DND-41 (cell line): ENCODE measurements at regions not wholly inside any gene's neighbourhood (a gene's known extent, or its start where the extent isn't known, plus 50 kb on each side); places are given as distances from the start of the nearest gene placed in this dataset.

Experiments used
- ATAC-seq: fragments of 200-7000 bp; cut with Tn5 transposase; 3 replicates; pipeline ENCODE4 v1.9.1; 2021; ENCODE audit warnings: low read depth; ENCODE audit not compliant: insufficient read depth
- DNase-seq: peaks from one replicate; pipeline ENCODE4 v3.0.0-alpha.2; 2020
- H2AFZ ChIP-seq: 2 replicates; pipeline ENCODE4 v1.6.0; 2012; ENCODE audit warnings: low read depth, low read length
- H3K27ac ChIP-seq: 2 replicates; pipeline ENCODE4 v1.5.1; 2012; ENCODE audit warnings: low read length, inconsistent platforms
- H3K27me3 ChIP-seq: fragments of 200-600 bp; sonication (generic); 2 replicates; pipeline ENCODE4 v1.6.0; 2012; ENCODE audit warnings: low read length, mild to moderate bottlenecking, inconsistent platforms; ENCODE audit not compliant: insufficient read depth, poor library complexity
- H3K36me3 ChIP-seq: 2 replicates; pipeline ENCODE4 v1.5.1; 2012; ENCODE audit warnings: low read length, inconsistent platforms; ENCODE audit not compliant: insufficient read depth
- H3K4me1 ChIP-seq: 2 replicates; pipeline ENCODE4 v1.5.1; 2012; ENCODE audit warnings: mild to moderate bottlenecking, low read length; ENCODE audit not compliant: insufficient read depth
- H3K4me2 ChIP-seq: 2 replicates; pipeline ENCODE4 v1.6.0; 2012; ENCODE audit warnings: mild to moderate bottlenecking, moderate library complexity, low read length, inconsistent platforms; ENCODE audit not compliant: insufficient read depth
- H3K4me3 ChIP-seq, 2 experiments: fragments of 200-600 bp in 1 of 2; shearing (Covaris generic) in 1 of 2; 2 replicates each; pipeline ENCODE4 v1.5.1; 2012 to 2016; ENCODE audit warnings: inconsistent platforms in 2 of 2, low read length in 2 of 2, mild to moderate bottlenecking in 2 of 2, low read depth in 1 of 2, moderate library complexity in 1 of 2
- H3K79me2 ChIP-seq: 2 replicates; pipeline ENCODE4 v1.6.0; 2012; ENCODE audit warnings: low read length, inconsistent platforms; ENCODE audit not compliant: insufficient read depth
- H3K9ac ChIP-seq: 2 replicates; pipeline ENCODE4 v1.6.0; 2012; ENCODE audit warnings: low read depth, mild to moderate bottlenecking, inconsistent platforms, low read length, moderate library complexity
- H3K9me3 ChIP-seq: 2 replicates; pipeline ENCODE4 v1.5.1; 2012; ENCODE audit warnings: low read length, moderate library complexity, mild to moderate bottlenecking, inconsistent platforms; ENCODE audit not compliant: insufficient read depth, severe bottlenecking
- H4K20me1 ChIP-seq: 2 replicates; pipeline ENCODE4 v1.6.0; 2012; ENCODE audit warnings: low read length; ENCODE audit not compliant: insufficient read depth
- EZH2 ChIP-seq: IDR thresholded peaks from 3 replicates; pipeline ENCODE4 v1.6.1; 2012; ENCODE audit warnings: borderline replicate concordance, low read depth, mild to moderate bottlenecking, moderate library complexity, low read length, inconsistent platforms; ENCODE audit not compliant: severe bottlenecking
- TF ChIP-seq, protein P1 (sequence below): IDR thresholded peaks from 2 replicates; pipeline ENCODE4 v1.5.1; 2012; ENCODE audit warnings: borderline replicate concordance, low read length, moderate library complexity, mild to moderate bottlenecking; ENCODE audit not compliant: poor library complexity, severe bottlenecking; ENCODE audit errors: extremely low read depth

DNA sequence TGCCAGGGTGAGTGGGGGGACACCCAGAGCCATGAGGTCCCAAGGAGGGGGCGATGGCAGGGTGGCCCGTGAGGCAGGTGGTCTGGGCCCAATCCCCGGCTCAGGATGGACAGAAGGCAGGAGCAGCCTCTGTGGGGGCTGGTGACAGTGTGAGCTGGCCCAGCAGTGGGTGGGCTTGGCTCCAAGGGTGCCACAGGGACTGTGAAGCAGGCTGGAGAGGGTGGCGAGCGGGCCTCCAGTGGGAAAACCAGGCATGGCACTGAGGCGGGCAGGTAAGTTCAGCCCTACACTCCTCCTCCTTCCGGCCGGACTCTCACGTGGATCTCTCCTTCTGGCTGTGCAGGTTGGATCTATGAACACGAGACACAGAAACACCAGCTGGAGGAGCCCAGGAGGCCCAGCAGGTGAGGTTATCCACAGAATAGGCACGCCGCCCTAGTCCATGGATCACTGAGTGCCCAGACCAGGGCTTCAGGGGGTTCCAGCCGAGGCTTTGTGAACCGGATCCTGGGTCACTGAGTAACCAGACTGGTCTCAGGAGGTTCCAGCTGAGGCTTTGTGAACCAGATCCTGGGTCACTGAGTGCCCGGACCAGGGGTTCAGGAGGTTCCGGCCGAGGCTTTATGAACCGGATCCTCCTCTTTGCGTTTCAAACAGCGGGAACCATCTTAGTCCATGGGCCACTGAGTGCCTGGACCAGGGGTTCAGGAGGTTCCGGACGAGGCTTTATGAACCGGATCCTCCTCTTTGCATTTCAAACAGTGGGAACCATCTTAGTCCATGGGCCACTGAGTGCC is 76.4 kb upstream of the BHLHE23 start:
- Histone ChIP-seq H3K27me3 (no peaks in the 10 kb centered on the region), H3K9me3 (peaks cover 8% of the 10 kb centered on the region), H3K36me3 (no peaks in the 10 kb centered on the region), H4K20me1 (peaks cover 61% of the 10 kb centered on the region), H3K27ac (no peak overlapping the region), H3K4me1 (no peaks in the 10 kb centered on the region), H3K9ac (no peak overlapping the region), H2AFZ (no peak overlapping the region), H3K79me2 (no peaks in the 10 kb centered on the region), H3K4me3 (no peak overlapping the region), H3K4me2 (no peak overlapping the region)
- ATAC-seq: no peak
- DNase-seq: no peak
- TF ChIP-seq, protein P1, sequence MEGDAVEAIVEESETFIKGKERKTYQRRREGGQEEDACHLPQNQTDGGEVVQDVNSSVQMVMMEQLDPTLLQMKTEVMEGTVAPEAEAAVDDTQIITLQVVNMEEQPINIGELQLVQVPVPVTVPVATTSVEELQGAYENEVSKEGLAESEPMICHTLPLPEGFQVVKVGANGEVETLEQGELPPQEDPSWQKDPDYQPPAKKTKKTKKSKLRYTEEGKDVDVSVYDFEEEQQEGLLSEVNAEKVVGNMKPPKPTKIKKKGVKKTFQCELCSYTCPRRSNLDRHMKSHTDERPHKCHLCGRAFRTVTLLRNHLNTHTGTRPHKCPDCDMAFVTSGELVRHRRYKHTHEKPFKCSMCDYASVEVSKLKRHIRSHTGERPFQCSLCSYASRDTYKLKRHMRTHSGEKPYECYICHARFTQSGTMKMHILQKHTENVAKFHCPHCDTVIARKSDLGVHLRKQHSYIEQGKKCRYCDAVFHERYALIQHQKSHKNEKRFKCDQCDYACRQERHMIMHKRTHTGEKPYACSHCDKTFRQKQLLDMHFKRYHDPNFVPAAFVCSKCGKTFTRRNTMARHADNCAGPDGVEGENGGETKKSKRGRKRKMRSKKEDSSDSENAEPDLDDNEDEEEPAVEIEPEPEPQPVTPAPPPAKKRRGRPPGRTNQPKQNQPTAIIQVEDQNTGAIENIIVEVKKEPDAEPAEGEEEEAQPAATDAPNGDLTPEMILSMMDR: no peak
- TF ChIP-seq EZH2: no peak

DNA sequence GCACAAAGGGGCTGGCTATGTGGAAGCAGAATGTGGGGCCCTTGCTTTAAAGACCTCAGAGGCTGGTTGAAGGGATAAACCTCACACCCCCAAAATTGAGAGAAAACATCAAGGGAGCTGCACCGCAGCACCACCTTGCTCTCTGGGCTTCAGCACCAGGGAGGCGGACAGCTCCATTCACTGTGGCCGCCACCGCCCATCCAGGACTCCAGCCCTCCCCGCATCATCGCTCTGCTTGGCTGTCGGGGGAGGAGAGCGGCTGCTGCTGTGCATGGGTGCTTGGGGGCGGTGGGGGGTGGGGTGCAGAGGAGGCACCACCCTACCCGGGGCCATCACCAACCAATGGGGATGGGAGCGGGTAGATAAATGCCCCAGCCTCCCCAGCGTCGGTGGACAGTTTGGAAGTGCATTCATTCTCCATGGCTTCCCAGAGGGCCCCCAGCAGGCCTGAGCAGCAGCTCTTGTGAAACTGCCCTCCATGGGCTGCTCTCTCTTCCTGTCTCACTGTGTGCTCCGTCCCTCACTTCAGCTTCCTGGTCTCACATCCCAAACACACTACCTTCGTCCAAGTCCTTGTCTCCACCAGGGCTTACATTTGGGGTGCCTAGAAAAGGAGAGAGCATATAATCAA is 75.7 kb upstream of the BHLHE23 start:
- Histone ChIP-seq H3K4me2 (no peak overlapping the region), H2AFZ (no peak overlapping the region), H3K4me1 (no peaks in the 10 kb centered on the region), H3K9me3 (peaks cover 15% of the 10 kb centered on the region), H3K9ac (no peak overlapping the region), H3K79me2 (no peaks in the 10 kb centered on the region), H3K27ac (no peak overlapping the region), H4K20me1 (peaks cover 56% of the 10 kb centered on the region), H3K4me3 (no peak overlapping the region), H3K27me3 (no peaks in the 10 kb centered on the region), H3K36me3 (no peaks in the 10 kb centered on the region)
- DNase-seq: peak; percentile 80
- TF ChIP-seq, protein P1: no peak
- TF ChIP-seq EZH2: no peak
- peak; percentile 95 for ATAC-seq

DNA sequence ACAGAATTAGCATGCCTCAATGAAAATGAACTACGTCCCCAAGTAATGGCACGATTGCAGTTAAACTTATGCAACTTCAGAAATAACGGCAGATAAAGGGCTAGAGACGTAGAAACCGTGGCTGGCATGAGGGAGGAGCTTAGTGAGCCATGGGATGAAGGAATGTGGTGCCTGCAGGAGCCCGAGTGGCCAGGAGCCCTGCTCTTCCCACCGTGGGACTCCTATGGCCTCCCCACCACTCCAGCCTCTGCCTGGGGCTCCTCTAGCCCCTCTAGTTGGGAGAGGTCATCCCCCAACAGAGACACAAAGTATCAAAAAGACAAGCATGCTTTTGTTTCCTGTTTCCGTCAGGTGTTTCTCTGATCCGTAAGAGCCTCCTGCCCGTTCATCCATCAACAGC is 75.1 kb upstream of the BHLHE23 start:
- Histone ChIP-seq H3K9ac (no peak overlapping the region), H3K36me3 (no peaks in the 10 kb centered on the region), H3K4me1 (no peaks in the 10 kb centered on the region), H3K27ac (no peak overlapping the region), H2AFZ (no peak overlapping the region), H4K20me1 (peaks cover 51% of the 10 kb centered on the region), H3K4me3 (no peak overlapping the region), H3K27me3 (no peaks in the 10 kb centered on the region), H3K9me3 (peaks cover 19% of the 10 kb centered on the region), H3K4me2 (no peak overlapping the region), H3K79me2 (no peaks in the 10 kb centered on the region)
- TF ChIP-seq, protein P1: no peak
- no peak for TF ChIP-seq EZH2
- DNase-seq (no peak), ATAC-seq (peak; percentile 9; the same call in 1 of the 3 replicates)
